Panc1 (cell line): ENCODE measurements at regions not wholly inside any gene's neighbourhood (a gene's known extent, or its start where the extent isn't known, plus 50 kb on each side); places are given as distances from the start of the nearest gene placed in this dataset.

Experiments used
- CTCF ChIP-seq: fragments of 450-650 bp; IDR thresholded peaks from 2 replicates; pipeline ENCODE4 v1.5.1; 2017; ENCODE audit warnings: mild to moderate bottlenecking
- POLR2AphosphoS5 ChIP-seq: IDR thresholded peaks from 2 replicates; pipeline ENCODE4 v1.6.1; 2012; ENCODE audit warnings: mild to moderate bottlenecking, low read depth, low read length, moderate library complexity
- SIN3A ChIP-seq: IDR thresholded peaks from 2 replicates; pipeline ENCODE4 v1.6.1; 2012; ENCODE audit warnings: low read depth, mild to moderate bottlenecking, low read length, moderate library complexity, borderline replicate concordance; ENCODE audit not compliant: insufficient read depth

GRCh38 chr1:184156521-184157393, 105.2 kb downstream of the TSEN15 start:
- TF ChIP-seq CTCF (no peak), POLR2AphosphoS5 (no peak), SIN3A (no peak)
